DMS79 treated with DMSO at 0.1 percent for 48 hours (cell line): ENCODE measurements at regions not wholly inside any gene's neighbourhood (a gene's known extent, or its start where the extent isn't known, plus 50 kb on each side); places are given as distances from the start of the nearest gene placed in this dataset.

Experiments used
- DNase-seq: peaks from one replicate; lab custom pipeline; 2025; lab: John Stamatoyannopoulos, UW

GRCh38 chr16:59707436-59708226 lies 973.5 kb upstream of the GOT2 start:
- DNase-seq, result no peak

GRCh38 chr16:59701963-59702930 lies 968.1 kb upstream of the GOT2 start:
- DNase-seq, result no peak

- no peak for DNase-seq
Observed at GRCh38 chr16:59699786-59700185, 965.7 kb upstream of the GOT2 start.

- DNase-seq, result peak; percentile 6
Observed at GRCh38 chr16:59698346-59699020, 964.4 kb upstream of the GOT2 start.

- DNase-seq, result no peak
Observed at GRCh38 chr16:59697761-59698160, 963.6 kb upstream of the GOT2 start.

- DNase-seq, result no peak
Observed at GRCh38 chr16:59697236-59697635, 963.1 kb upstream of the GOT2 start.

GRCh38 chr16:59696495-59696894 lies 962.4 kb upstream of the GOT2 start:
- DNase-seq, result no peak

- no peak for DNase-seq
Observed at GRCh38 chr16:59690216-59690615, 956.1 kb upstream of the GOT2 start.

GRCh38 chr16:59688006-59688405 lies 953.9 kb upstream of the GOT2 start:
- DNase-seq, result no peak

- DNase-seq, result no peak
Observed at GRCh38 chr16:59686405-59686804, 952.3 kb upstream of the GOT2 start.

GRCh38 chr16:59684911-59685310 lies 950.8 kb upstream of the GOT2 start:
- DNase-seq, result no peak

GRCh38 chr16:59683709-59684108 lies 949.6 kb upstream of the GOT2 start:
- DNase-seq, result no peak

- DNase-seq, result no peak
Observed at GRCh38 chr16:59665618-59666220, 931.6 kb upstream of the GOT2 start.

- DNase-seq, result no peak
Observed at GRCh38 chr16:59658572-59658971, 924.5 kb upstream of the GOT2 start.

GRCh38 chr16:59655031-59655430 lies 920.9 kb upstream of the GOT2 start:
- DNase-seq, result no peak

GRCh38 chr16:59654455-59654854 lies 920.3 kb upstream of the GOT2 start:
- no peak for DNase-seq

GRCh38 chr16:59651662-59652061 lies 917.5 kb upstream of the GOT2 start:
- no peak for DNase-seq

GRCh38 chr16:59645194-59645593 lies 911.1 kb upstream of the GOT2 start:
- no peak for DNase-seq

- DNase-seq, result no peak
Observed at GRCh38 chr16:59635674-59636073, 901.6 kb upstream of the GOT2 start.

GRCh38 chr16:59634951-59635350 lies 900.8 kb upstream of the GOT2 start:
- DNase-seq, result no peak

GRCh38 chr16:59634004-59634579 lies 900.0 kb upstream of the GOT2 start:
- peak; percentile 0 for DNase-seq
